ENCODE measurements at regions not wholly inside any gene's neighbourhood (a gene's known extent, or its start where the extent isn't known, plus 50 kb on each side); places are given as distances from the start of the nearest gene placed in this dataset.
A peak's percentile ranks its signal among the peaks of the same experiment; 100 is the strongest.

DNA sequence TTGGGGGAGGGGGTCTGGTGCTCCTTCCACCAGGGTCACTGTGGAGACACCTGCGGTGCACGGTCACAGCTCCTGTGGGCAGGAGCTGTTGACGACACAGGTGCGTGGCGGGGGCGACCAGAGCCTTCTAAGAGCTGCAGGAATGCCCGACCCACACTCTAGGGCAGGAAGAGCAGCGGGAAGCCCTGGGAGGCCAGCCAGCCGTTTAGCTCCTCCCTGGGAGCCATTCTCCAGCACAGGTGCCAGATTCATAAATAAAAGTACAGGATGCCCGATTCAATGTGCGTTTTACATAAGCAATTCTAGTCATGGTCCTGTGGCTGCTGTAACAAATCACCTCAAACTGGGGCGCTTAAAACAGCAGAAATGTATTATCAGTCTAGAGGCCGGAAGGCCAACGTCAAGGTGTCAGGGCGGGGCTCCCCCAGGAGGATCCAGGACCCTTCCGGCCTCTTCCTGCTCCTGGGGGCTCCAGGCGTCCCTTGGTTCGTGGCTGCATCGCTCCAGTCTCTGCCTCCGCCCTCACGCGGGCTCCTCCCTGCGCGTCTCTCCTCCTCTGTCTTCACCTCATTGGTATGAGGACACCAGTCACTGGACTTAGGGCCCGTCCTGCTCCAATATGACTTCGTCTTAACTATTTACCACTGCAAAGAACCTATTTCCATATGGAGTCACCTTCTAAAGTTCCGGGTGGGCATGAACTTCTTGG is 155.4 kb downstream of the FOXL1 start:
- H3K4me2 ChIP-seq (ENCODE audit: low read length), result peak overlapping the region; percentile 73

DNA sequence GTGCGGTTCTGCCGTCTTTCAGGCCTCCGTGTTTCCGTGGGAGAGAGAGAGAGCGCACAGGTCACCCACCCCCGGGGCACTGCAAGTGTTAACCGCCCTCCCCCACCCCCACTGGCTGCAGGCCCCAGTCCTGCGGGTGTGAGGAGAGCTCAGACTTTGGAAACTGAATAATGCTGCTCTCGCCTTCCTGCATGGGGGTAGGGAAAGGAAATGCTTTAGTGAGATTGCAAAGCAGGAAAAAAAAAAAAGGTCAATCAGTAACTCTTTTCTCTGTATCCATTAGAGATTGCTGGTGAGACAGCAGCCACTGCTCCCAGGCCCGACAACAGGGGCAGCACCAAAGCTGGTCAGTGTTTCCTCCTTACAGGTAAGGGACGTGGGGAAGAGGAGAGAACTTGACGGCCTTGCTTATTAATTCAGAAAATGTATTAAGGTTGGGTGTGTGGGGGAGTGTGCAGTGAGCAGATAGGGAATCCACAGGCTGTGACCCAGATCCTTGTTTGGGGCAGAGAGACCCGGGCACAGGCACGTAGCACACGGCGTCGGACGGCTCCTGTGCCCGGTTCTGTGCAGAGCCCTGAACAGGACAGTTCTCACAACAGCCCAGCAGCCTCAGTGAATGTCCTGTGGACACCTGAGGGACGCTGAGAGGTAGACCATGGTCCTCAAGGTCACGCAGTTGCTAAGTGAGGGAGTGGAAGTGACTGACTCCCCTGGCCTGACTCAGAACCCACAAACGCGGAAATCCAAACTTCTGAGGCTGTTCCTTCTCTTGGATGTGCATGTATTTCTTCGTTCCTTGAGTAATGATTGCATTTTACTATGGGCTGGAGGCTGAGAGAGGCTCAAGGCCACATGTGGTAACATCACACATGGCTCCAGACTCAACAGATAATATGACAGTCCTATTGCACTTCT is 156.5 kb downstream of the FOXL1 start:
- H3K4me3 Mint-ChIP-seq (ENCODE audit: unreplicated experiment), result peak overlapping the region; percentile 41

More for the DNA sequence above, 155.4 kb downstream of the FOXL1 start:
- no peak overlapping the region for H3K4me3 Mint-ChIP-seq (ENCODE audit: unreplicated experiment)
- H3K79me2 ChIP-seq (ENCODE audit: insufficient read depth, low read length), result no peaks in the 10 kb centered on the region
- TF ChIP-seq, protein P1, sequence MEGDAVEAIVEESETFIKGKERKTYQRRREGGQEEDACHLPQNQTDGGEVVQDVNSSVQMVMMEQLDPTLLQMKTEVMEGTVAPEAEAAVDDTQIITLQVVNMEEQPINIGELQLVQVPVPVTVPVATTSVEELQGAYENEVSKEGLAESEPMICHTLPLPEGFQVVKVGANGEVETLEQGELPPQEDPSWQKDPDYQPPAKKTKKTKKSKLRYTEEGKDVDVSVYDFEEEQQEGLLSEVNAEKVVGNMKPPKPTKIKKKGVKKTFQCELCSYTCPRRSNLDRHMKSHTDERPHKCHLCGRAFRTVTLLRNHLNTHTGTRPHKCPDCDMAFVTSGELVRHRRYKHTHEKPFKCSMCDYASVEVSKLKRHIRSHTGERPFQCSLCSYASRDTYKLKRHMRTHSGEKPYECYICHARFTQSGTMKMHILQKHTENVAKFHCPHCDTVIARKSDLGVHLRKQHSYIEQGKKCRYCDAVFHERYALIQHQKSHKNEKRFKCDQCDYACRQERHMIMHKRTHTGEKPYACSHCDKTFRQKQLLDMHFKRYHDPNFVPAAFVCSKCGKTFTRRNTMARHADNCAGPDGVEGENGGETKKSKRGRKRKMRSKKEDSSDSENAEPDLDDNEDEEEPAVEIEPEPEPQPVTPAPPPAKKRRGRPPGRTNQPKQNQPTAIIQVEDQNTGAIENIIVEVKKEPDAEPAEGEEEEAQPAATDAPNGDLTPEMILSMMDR (IDR thresholded peaks at IDR 0.05; ENCODE audit: insufficient read depth, low read depth, low read length), result no peak
- no peak for TF ChIP-seq EZH2 (IDR thresholded peaks at IDR 0.05; ENCODE audit: insufficient read depth, low read length)
- no peaks in the 10 kb centered on the region for H3K9me3 ChIP-seq (ENCODE audit: insufficient read depth, low read depth, low read length)
- no peaks in the 10 kb centered on the region for H3K36me3 ChIP-seq (ENCODE audit: insufficient read depth, low read length)
- peaks cover 11% of the 10 kb centered on the region for H3K36me3 Mint-ChIP-seq (ENCODE audit: low read depth, unreplicated experiment)
- no peak for DNase-seq (ENCODE audit: low read depth)
- no peak overlapping the region for H2AFZ ChIP-seq (ENCODE audit: low read depth, low read length)
- FAIRE-seq, result no peak
- peaks cover 22% of the 10 kb centered on the region for H3K4me1 ChIP-seq (ENCODE audit: insufficient read depth, low read length)
- H4K20me1 ChIP-seq (ENCODE audit: insufficient read depth, low read length), result no peaks in the 10 kb centered on the region
- H3K27me3 Mint-ChIP-seq (ENCODE audit: low read depth, unreplicated experiment), result peaks cover 32% of the 10 kb centered on the region
- peaks cover 3% of the 10 kb centered on the region for H3K27me3 ChIP-seq (ENCODE audit: insufficient read depth, low read length)
- H3K4me3 ChIP-seq (ENCODE audit: insufficient read depth, low read depth, low read length), result no peak overlapping the region
- no peak overlapping the region for H3K27ac ChIP-seq (ENCODE audit: low read depth, low read length)
- peak overlapping the region; percentile 44 for H3K9ac ChIP-seq (ENCODE audit: low read length)
- H3K4me1 Mint-ChIP-seq (ENCODE audit: low read depth, unreplicated experiment), result peaks cover 33% of the 10 kb centered on the region
- peaks cover 4% of the 10 kb centered on the region for H3K9me3 Mint-ChIP-seq (ENCODE audit: unreplicated experiment)
- H3K27ac Mint-ChIP-seq (ENCODE audit: unreplicated experiment), result no peak overlapping the region

More for the DNA sequence above, 156.5 kb downstream of the FOXL1 start:
- Mint-ChIP-seq H3K4me1 (ENCODE audit: low read depth, unreplicated experiment) (peaks cover 37% of the 10 kb centered on the region), H3K36me3 (ENCODE audit: low read depth, unreplicated experiment) (peaks cover 16% of the 10 kb centered on the region), H3K27me3 (ENCODE audit: low read depth, unreplicated experiment) (peaks cover 22% of the 10 kb centered on the region), H3K9me3 (ENCODE audit: unreplicated experiment) (peaks cover 7% of the 10 kb centered on the region), H3K27ac (ENCODE audit: unreplicated experiment) (peak overlapping the region; percentile 89)
- no peaks in the 10 kb centered on the region for H3K9me3 ChIP-seq (ENCODE audit: insufficient read depth, low read depth, low read length)
- H2AFZ ChIP-seq (ENCODE audit: low read depth, low read length), result no peak overlapping the region
- H3K9ac ChIP-seq (ENCODE audit: low read length), result no peak overlapping the region
- H3K4me2 ChIP-seq (ENCODE audit: low read length), result peak overlapping the region; percentile 7
- H3K4me1 ChIP-seq (ENCODE audit: insufficient read depth, low read length), result peaks cover 22% of the 10 kb centered on the region
- peaks cover 3% of the 10 kb centered on the region for H3K27me3 ChIP-seq (ENCODE audit: insufficient read depth, low read length)
- DNase-seq (ENCODE audit: low read depth), result no peak
- no peak overlapping the region for H3K4me3 ChIP-seq (ENCODE audit: insufficient read depth, low read depth, low read length)
- TF ChIP-seq, protein P1 (IDR thresholded peaks at IDR 0.05; ENCODE audit: insufficient read depth, low read depth, low read length), result no peak
- no peak for TF ChIP-seq EZH2 (IDR thresholded peaks at IDR 0.05; ENCODE audit: insufficient read depth, low read length)
- no peaks in the 10 kb centered on the region for H3K79me2 ChIP-seq (ENCODE audit: insufficient read depth, low read length)
- no peaks in the 10 kb centered on the region for H4K20me1 ChIP-seq (ENCODE audit: insufficient read depth, low read length)
- H3K27ac ChIP-seq (ENCODE audit: low read depth, low read length), result no peak overlapping the region
- no peaks in the 10 kb centered on the region for H3K36me3 ChIP-seq (ENCODE audit: insufficient read depth, low read length)
- no peak for FAIRE-seq

All from astrocyte (in vitro differentiated cells and primary cell).